ENCODE measurements at regions not wholly inside any gene's neighbourhood (a gene's known extent, or its start where the extent isn't known, plus 50 kb on each side); places are given as distances from the start of the nearest gene placed in this dataset.

DNA sequence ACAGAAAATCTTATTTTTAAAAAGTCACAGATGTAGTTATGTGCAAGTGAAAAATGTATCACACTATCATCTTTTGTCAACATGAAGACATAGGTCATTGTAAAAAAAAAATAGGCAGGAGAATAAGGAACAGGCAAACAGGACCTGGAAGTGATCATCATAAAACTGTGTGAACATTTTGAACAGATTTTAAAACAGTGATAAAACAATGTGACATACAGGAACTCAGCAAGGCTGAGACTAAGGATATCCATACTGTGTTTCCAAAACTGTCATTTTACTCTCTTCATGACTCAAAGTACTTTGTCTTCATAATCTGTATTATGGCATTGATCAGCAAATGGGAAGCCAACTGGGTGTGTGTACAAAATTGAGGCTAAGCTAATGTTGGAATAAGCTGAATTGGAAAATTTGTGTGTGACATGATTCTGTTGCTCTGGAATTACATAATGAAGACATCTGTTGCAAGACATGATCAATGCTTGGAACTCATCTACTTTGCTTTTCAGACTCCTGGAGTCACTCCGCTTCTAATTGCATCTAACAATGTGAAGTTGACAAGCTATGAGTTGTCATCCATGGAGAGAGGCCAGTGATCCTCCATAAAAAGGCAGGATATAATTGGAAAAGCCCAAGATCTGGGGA lies 978.7 kb upstream of the NUDT12 start:
- TF ChIP-seq, protein P1, sequence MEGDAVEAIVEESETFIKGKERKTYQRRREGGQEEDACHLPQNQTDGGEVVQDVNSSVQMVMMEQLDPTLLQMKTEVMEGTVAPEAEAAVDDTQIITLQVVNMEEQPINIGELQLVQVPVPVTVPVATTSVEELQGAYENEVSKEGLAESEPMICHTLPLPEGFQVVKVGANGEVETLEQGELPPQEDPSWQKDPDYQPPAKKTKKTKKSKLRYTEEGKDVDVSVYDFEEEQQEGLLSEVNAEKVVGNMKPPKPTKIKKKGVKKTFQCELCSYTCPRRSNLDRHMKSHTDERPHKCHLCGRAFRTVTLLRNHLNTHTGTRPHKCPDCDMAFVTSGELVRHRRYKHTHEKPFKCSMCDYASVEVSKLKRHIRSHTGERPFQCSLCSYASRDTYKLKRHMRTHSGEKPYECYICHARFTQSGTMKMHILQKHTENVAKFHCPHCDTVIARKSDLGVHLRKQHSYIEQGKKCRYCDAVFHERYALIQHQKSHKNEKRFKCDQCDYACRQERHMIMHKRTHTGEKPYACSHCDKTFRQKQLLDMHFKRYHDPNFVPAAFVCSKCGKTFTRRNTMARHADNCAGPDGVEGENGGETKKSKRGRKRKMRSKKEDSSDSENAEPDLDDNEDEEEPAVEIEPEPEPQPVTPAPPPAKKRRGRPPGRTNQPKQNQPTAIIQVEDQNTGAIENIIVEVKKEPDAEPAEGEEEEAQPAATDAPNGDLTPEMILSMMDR (optimal IDR thresholded peaks at IDR 0.05 in 1 of 3, IDR thresholded peaks at IDR 0.05 in 1 of 3, conservative IDR thresholded peaks at IDR 0.05 in 1 of 3; ENCODE audit: extremely low read depth in 1 of 3, insufficient read depth in 2 of 3, low read length in 3 of 3): no peak
- TF ChIP-seq EZH2 (IDR thresholded peaks at IDR 0.05; ENCODE audit: low read length): no peak
